Hematopoietic multipotent progenitor cell treated with erythropoietin and hydrocortisone succinate and interleukin-3 and kit ligand, for 15 days (in vitro differentiated cells): ENCODE measurements at regions not wholly inside any gene's neighbourhood (a gene's known extent, or its start where the extent isn't known, plus 50 kb on each side); places are given as distances from the start of the nearest gene placed in this dataset.
"Not testable (repeated sequence)": the region's sequence is repeated elsewhere in the genome, so short reads cannot be mapped to it uniquely, and the experiment has no call there.

ENCODE experiments used
- DNase-seq: peaks from one replicate; pipeline ENCODE4 v3.0.0-alpha.2; 2015; ENCODE audit warnings: low spot score

DNA sequence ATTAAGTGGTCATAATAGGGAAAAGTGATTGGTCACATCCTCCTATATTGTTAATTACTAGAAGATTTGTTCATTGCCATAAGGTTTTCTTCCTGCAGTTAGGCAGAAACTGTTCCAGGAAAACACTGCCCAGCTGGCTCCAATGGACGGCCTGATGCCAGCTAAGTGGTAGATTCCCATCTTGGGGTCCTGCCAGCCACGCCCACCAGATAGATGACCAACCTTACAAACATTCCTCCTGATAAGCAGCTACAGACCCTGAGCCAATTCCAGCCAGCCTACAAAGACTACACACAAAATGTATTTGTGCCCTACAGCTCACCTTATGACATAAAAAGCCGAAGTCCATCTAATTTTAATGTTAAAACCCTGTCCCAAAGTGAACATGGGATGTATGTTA lies 685.9 kb upstream of the USP15 start:
- DNase-seq = no peak

- no peak for DNase-seq
Measured at GRCh38 chr12:61584943-61585342, 675.3 kb upstream of the USP15 start.

GRCh38 chr12:61590864-61591263 lies 669.3 kb upstream of the USP15 start:
- DNase-seq = not testable (repeated sequence)

- DNase-seq = no peak
Measured at GRCh38 chr12:61610143-61610542, 650.1 kb upstream of the USP15 start.

DNA sequence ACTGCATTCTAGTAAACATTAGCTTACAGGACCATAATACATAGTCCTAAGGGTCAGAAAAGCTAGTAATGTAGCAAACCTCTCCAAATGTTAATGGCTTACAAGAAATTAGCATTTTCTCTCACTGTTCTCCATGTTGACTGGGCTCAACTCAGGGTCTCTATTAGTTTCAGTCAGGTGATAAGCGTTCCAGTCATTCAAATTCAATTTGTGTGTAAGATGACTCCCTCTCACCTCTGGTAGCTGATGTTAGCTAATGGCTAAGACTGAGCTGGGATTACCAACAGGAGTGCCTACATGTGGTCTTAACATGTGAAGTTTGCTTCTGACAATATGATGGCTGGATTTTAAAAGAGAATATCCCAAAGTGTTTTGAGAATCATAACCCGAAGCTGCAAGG lies 630.5 kb upstream of the USP15 start:
- no peak for DNase-seq

- DNase-seq = no peak
Measured at GRCh38 chr12:61646639-61647038, 613.6 kb upstream of the USP15 start.

- DNase-seq = no peak
Measured at GRCh38 chr12:61647566-61647965, 612.6 kb upstream of the USP15 start.

DNA sequence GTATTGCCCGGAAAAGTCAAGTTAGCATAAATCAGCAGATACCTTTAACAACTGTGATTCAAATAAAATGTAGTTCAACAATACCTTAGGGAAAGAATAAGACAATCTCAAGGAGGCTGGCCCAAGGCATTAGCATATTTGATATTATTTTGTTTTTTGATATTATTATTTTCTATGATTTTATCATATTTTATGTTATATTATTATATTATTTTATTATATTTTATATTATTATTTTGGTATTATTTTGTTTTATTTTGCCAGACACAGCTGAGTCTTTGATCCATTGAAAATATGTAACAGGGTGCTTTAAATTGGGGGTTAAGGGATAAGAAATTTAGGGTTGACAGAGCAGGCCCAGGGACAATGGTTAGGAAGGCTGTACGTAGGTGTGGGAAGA lies 607.9 kb upstream of the USP15 start:
- DNase-seq = no peak

DNA sequence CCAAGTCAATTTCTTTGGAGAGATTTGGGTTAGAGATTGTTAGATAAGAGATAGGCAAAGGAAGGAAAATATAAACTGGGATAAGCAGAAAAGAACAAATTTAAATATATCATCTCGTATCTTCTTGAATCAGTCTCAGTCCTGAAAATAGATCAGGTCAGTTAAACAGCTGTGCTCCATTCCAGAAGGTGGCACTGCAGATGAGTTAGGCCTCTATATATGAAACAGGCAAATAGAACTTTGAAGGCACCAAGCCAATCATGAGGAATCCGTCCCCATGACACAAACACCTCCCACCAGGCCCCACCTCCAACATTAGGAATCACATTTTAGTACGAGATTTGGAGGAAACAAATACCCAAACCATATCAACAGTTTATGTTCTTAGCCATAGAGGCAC lies 605.5 kb upstream of the USP15 start:
- DNase-seq = no peak

- DNase-seq = no peak
Measured at GRCh38 chr12:61655241-61655640, 605.0 kb upstream of the USP15 start.

DNA sequence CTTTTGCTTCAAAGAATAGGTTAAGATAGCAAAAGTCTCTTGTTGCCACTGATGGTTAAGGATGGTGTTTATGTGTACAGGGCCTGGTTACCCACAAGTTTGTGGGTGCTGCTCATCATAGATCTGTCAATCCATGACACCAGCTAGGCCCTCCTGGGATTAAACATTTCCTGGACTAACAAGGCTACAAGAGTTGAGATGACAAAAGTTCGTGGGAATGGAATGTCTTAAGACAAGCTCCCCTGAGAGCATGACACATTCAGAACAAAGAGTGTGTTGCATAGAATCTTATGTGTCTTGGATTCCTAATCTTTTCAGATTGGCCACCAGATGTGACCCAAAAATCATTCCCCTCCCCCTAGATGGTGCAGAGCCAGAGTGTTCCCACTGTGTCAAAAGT lies 592.5 kb upstream of the USP15 start:
- DNase-seq = no peak

- no peak for DNase-seq
Measured at GRCh38 chr12:61676520-61676919, 583.7 kb upstream of the USP15 start.

- DNase-seq = no peak
Measured at GRCh38 chr12:61687407-61687806, 572.8 kb upstream of the USP15 start.

DNA sequence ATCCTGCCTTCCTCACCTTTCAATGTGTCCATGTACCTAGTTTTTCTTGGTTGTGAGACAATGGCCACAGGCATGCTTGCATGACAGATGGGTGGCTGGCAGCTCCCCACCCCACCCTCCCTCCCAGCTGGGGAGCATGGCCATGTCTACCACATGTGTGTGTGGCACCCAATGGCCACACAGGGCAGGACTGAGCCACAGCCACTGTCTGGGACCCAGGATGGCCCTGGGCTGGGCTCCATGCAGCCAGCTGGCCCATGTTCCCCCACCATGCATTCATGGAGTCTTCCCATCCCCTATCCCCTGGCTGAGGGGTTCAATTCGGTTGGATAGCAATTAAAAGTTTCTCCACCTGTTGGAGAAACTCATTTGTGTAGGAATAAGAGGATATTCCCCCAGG lies 566.0 kb upstream of the USP15 start:
- DNase-seq = no peak

GRCh38 chr12:61701471-61701870 lies 558.7 kb upstream of the USP15 start:
- DNase-seq = no peak

DNA sequence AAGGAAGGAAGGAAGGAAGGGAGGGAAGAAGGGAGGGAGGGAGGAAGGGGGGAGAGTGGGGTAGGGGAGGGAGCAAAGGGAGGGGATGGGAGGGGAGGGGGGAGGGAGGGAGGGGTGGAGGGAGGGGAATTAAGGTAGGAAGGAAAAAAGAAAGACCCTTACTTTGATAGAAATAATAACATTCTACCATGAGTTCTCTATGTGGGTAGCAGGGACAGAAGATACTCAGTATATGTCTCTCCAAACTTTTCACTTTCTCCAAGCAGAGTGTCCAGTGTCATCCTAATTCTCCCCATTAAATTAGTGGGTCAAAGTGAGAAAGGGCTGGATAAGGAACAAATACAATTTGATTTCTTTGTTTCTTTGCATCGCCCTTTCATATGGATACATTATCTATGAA lies 553.4 kb upstream of the USP15 start:
- no peak for DNase-seq

- no peak for DNase-seq
Measured at GRCh38 chr12:61713121-61713520, 547.1 kb upstream of the USP15 start.

DNA sequence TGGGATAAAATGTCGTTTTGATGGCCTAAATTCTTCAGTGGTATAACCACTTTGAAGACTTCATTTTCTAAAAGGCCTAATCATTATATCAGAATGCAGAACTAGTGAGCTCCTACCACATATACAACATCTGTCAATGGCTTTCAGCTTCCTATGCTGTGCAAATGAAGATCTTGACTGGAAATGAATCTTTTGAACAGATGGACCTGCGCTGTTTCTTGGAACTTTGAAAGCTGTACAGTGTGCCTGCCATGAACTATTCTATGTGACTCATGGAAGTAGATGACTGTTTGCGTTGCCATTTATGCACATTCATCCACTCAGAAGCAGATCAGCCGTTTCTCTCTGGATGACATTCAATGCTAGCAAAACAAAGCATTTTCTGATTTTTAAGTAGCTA lies 542.2 kb upstream of the USP15 start:
- no peak for DNase-seq

DNA sequence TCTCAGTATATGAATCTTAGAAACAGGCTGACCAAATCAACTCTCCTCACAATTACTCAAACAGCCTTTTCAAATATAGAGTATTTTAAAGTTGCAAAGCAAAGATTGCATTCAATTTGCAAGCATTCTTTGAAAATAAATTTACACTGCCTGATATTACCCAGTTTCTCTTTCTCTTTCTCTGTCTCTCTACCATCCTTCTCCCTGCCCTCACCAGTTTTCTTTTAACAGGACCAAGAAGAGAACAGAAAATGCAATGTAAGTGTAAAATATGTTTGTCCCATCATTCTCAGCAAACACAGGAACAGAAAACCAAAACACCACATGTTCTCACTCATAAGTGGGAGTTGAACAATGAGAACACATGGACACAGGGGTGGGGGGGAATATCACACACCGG lies 520.3 kb upstream of the USP15 start:
- no peak for DNase-seq

- DNase-seq = no peak
Measured at GRCh38 chr12:61750604-61751003, 509.6 kb upstream of the USP15 start.

DNA sequence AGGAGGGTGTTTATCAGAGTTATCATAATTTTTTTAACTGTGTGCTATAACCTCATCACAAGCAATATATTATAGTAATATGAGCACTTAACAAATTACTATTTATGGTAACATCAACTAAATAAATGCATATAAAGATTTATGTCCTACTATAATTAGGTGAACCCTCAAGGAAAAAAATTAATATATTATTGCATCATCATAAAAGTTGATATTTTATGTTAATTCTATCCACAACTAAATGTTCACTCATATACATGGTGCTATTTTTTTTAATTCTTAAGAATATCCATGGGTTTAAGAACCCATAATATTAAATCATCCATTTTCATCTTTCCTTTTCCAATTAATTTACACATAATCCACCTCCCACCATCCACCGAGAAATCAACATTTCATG lies 506.0 kb upstream of the USP15 start:
- DNase-seq = no peak

GRCh38 chr12:61757831-61758505 lies 502.2 kb upstream of the USP15 start:
- DNase-seq = no peak

DNA sequence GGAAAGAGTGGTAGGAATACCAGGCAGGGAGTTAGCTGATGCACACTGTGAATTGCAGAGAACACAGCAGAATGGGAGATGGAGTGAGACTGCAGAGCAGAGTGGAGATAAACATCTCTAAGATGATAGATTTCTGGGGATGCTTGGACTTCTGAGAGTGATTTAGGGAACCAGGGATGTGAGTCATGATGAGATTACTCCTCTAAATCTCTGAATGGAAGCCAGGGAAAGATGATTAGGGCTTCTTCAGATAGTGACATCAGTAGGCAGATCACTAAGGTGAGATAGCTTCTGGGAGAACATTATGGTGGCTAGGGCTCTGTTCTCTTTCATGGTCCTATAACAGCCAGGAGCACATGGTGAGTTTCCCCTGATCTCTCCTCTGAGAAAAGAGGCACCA lies 501.5 kb upstream of the USP15 start:
- DNase-seq = no peak

DNA sequence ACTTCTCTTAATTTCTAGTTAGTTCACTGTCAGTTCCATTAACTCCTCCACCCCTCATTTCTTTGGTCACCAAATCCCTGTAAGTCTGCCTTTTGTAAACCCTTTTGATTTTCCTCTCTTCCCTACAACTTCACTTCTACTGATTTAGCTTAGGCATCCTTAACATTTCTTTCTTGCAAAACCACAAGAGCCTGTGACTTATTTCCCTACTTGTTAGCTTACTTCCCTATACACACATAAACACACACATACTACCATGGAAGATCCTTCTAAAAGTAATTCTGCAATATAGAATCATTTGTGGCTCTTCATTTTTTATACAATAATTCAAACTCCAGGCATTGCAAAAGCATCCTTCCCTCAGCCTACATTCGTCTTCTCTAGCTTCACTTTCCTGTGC lies 494.3 kb upstream of the USP15 start:
- DNase-seq = no peak

DNA sequence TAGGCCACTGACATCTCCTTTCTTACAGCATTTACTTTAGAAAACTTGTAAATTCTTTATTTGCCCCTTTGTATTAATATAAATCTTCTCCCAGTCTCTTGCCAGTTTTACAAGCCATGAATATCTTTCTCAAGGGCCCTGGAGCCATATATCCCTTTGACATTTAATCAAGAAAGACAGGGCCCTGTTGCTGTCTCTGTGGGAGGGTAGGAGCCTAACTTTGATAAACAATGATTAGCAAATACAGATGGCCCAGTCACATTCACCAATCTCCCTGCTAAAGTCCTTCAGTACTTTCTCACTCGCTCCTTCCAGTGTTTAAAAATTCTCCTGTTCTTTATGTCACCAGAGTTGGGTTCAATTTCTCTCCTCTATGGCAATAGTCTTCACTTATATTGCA lies 479.8 kb upstream of the USP15 start:
- DNase-seq = no peak
